ENCODE measurements at regions not wholly inside any gene's neighbourhood (a gene's known extent, or its start where the extent isn't known, plus 50 kb on each side); places are given as distances from the start of the nearest gene placed in this dataset.

DNA sequence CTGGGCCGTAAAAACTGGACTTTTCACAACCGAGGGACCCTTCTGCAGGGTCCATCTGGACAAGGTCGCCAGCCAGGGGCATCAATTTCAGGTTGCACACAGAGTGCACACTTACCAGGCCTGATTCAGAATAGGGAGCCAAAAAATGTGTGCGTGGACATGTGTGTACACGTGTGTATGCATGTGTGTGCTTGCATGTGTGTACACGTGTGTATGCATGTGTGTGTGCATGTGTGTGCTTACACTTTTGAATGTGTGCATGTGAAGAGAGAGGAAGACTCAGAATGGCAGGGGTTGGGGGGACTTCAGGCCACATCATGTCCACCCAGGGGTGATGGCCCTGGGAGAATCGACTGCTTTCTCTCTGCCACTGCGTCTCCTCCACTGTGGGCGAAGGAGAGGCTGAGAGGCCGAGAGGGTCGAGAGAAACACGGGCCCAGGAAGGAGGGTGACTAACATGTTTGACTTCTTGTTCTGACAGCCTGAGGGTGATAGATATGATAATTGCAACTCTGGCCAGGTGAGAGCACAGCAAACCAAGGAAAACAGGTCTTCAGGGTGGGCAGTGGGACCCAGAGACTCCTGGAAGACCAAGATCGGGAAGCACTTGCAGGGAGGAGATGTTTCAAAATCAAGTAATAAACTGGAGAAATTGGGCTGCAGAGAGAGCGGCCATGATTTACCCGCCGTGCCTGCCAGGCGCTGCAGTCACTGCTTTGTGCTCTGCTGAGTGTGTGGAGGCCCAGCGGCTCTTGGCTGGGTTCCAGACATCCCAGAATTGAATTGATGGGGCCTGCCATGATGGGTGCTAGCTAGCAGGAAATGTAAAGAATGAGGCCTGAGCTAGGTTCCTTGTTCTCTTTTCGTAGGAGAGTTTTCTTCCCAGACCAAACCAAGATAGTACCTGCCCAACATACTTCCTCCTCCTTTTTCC lies 310.8 kb downstream of the QKI start:
- Histone ChIP-seq H3K4me3 (no peak overlapping the region), H3K9me3 (no peaks in the 10 kb centered on the region), H3K27me3 (no peaks in the 10 kb centered on the region), H3K36me3 (no peaks in the 10 kb centered on the region), H3K27ac (no peak overlapping the region), H3K4me1 (peaks cover 3% of the 10 kb centered on the region in 2 donors)
- ATAC-seq (no peak), DNase-seq (no peak)
- intact Hi-C loops (cut with DNase I; ENCODE audit: low total_unique reads) (no loop called here), in situ Hi-C loops (cut with MboI; ENCODE audit: low sequenced_read_pairs in 4 of 4) (no loop called here)
- TF ChIP-seq POLR2A (IDR thresholded peaks at IDR 0.05) (no peak), CTCF (IDR thresholded peaks at IDR 0.05 in 4 of 5, conservative IDR thresholded peaks at IDR 0.05 in 1 of 5) (no peak)

GRCh38 chr6:163724196-163724595 lies 309.7 kb downstream of the QKI start:
- ATAC-seq, result no peak
- no peak for DNase-seq
- intact Hi-C loops (cut with DNase I; ENCODE audit: low total_unique reads), result no loop called here

GRCh38 chr6:163723759-163724158 lies 309.2 kb downstream of the QKI start:
- Histone ChIP-seq H3K27ac (no peak overlapping the region), H3K36me3 (no peaks in the 10 kb centered on the region), H3K9me3 (no peaks in the 10 kb centered on the region), H3K4me1 (peaks cover 5 to 10% of the 10 kb centered on the region in 2 donors), H3K4me3 (no peak overlapping the region), H3K27me3 (no peaks in the 10 kb centered on the region)
- intact Hi-C loops (cut with DNase I; ENCODE audit: low total_unique reads), result no loop called here
- TF ChIP-seq POLR2A (IDR thresholded peaks at IDR 0.05) (no peak), CTCF (IDR thresholded peaks at IDR 0.05 in 4 of 5, conservative IDR thresholded peaks at IDR 0.05 in 1 of 5) (no peak)
- ATAC-seq, result no peak
- in situ Hi-C loops (cut with MboI; ENCODE audit: low sequenced_read_pairs in 4 of 4), result loop anchor here in 3 of 4 donors (25.0 kb wide), 3 partner anchors 261 to 389 kb away; no protein-coding TSS in a partner anchor
- no peak for DNase-seq

More at GRCh38 chr6:163724196-163724595, 309.7 kb downstream of the QKI start:
- no peak overlapping the region for H3K27ac ChIP-seq
- H3K4me3 ChIP-seq, result no peak overlapping the region
- in situ Hi-C loops (cut with MboI; ENCODE audit: low sequenced_read_pairs in 4 of 4), result loop anchor here in 3 of 4 donors (25.0 kb wide), 3 partner anchors 262 to 388 kb away; no protein-coding TSS in a partner anchor
- no peaks in the 10 kb centered on the region for H3K36me3 ChIP-seq
- no peaks in the 10 kb centered on the region for H3K9me3 ChIP-seq
- no peaks in the 10 kb centered on the region for H3K27me3 ChIP-seq
- TF ChIP-seq POLR2A (IDR thresholded peaks at IDR 0.05) (no peak), CTCF (IDR thresholded peaks at IDR 0.05 in 4 of 5, conservative IDR thresholded peaks at IDR 0.05 in 1 of 5) (no peak)
- peaks cover 5 to 10% of the 10 kb centered on the region in 2 donors for H3K4me1 ChIP-seq

DNA sequence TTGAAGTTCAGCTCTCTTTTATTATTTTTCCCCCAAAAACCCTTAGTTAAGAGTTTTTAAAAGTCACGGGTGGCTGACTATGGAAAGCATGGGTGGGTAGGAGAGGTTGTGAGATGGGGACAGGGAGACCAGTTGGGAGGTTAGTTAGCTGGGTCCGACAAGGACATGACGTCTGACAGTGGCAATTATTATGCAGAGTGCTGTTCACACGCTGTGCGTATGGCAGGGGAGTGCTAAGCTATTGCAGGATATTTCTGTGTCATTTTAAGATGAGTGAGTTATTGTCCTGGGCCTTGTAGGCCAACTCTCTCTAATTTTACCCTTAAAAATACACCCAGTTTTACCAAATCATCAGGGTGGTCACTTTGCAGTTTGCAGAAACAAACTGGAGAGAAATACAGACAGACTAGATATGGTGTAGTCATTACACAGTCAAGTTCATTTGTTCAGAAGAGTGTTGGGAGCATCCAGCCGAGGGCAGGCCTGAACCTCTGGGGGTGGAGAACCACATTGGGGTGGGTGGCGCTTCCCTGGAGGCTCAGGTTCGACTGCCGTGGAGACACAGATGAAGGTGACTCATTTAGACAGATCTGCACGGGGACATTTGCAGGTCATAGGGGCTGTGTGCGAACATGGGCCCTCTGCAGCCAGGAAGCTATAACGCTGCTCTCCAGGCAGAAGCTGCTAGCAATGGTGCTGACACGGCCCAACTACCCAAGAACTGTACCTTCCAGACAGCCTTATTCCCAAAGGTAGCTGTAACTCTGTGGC lies 307.6 kb downstream of the QKI start:
- H3K27ac ChIP-seq, result no peak overlapping the region
- no peaks in the 10 kb centered on the region for H3K27me3 ChIP-seq
- in situ Hi-C loops (cut with MboI; ENCODE audit: low sequenced_read_pairs in 4 of 4), result loop anchor here in 3 of 4 donors (25.0 kb wide), 3 partner anchors 260 to 390 kb away; no protein-coding TSS in a partner anchor
- DNase-seq (no peak), ATAC-seq (no peak)
- H3K4me1 ChIP-seq, result peaks cover 5 to 10% of the 10 kb centered on the region in 2 donors
- H3K36me3 ChIP-seq, result no peaks in the 10 kb centered on the region
- TF ChIP-seq CTCF (IDR thresholded peaks at IDR 0.05 in 4 of 5, conservative IDR thresholded peaks at IDR 0.05 in 1 of 5), result no peak
- TF ChIP-seq POLR2A (IDR thresholded peaks at IDR 0.05), result no peak
- H3K4me3 ChIP-seq, result no peak overlapping the region
- H3K9me3 ChIP-seq, result no peaks in the 10 kb centered on the region
- intact Hi-C loops (cut with DNase I; ENCODE audit: low total_unique reads), result no loop called here

Data from gastrocnemius medialis (tissue), 4 donors.